Kidney capillary endothelial cell (primary cell): ENCODE measurements at regions not wholly inside any gene's neighbourhood (a gene's known extent, or its start where the extent isn't known, plus 50 kb on each side); places are given as distances from the start of the nearest gene placed in this dataset.

Experiments used
- DNase-seq: peaks from one replicate; pipeline ENCODE4 v3.0.0-alpha.2; 2018; ENCODE audit warnings: low spot score

DNA sequence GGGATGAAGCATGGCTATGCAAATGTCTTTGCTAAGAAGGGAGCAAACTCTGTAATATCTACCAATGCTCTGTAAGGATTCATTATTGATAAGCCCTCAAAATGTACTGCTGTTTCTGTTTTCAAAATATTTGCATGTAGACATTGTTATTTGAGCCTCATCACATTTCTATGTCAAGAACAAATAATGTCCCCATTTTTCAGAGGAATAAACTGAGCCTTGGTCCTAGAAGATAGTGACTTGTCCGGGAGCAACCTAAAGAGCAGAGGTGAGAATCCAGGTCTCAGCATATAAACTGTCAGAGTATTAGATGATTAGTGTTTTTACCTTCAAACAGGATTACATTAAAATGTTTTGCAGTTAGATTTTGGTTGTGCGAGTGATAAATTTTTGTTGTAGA is 125.5 kb upstream of the SRRM4 start:
- DNase-seq: no peak

DNA sequence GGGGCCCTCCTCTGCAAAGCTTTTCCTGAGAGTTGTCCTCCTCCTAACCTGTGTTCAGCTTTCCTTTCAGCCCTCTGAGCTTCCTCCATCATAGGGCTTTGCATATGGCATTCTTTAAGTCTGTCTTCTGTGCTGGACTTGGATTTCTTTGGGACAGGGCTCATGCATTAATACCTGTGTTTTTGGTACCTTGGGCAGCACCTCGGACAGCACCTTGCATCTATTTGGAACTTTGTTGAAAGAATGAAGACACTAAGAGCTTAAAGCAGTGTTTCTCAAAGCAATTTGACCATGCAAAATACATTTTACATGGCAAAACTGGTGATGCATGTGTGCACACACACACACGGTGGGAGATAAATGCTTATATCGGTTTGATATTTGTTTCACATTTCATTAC is 115.0 kb upstream of the SRRM4 start:
- DNase-seq: no peak

DNA sequence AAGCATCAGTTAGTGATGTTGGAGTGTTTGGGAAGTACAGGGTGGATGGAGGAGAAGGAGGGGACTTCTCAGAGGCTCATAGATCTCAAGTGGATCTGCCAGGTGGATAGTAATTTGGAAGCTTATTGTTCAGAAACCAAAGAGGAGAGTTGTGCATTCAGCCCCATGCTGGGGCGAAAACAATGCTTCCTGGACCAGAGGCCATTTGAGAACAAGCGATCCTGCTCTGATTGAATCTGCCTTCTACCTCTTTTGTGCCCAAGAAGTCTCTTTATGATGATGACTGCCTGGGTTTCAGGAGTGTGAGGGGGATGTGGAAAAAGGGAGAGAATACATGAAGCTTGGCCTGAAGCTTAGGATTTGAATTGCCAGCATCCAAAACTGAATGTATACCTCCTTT is 110.8 kb upstream of the SRRM4 start:
- DNase-seq: no peak

DNA sequence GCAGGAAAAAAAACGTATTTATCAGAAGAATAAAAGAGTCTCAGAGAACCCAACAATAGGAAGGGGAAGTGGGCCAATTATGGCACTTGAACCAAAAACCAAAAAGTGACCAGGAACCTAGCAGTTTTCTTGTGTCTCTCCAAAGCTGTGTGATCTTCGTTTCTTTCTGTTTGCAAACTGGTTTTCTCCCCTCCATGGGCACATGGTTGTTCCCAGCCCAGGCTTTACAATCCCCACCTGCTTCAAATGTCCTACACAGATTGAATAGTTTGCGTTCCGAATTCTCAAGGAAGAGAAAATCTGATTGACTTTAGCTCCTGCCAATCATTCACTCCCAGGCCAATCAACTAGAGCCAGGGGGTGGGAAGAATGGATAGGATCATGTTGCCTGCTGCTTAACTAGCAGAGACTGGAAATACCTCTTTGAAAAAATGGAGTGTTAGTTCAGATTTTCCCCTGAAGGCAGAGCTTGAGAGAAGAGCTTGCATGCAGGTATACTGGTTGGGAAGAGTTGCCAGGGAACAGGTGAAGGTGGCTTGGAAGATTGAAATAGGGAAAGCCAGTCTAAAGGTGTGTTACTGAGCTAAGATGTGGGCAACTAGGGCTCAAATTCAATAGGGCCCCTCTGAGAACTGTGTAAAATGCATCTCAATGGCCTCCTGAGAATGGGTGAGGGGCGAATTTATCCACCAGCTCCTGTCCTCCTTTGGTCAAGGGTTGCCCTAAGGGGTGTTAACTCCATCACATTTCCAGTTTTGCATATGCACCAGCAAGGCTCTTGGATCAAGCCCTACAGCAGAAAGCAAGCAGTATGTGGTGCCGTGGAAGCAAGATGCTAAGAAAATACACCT is 106.4 kb upstream of the SRRM4 start:
- no peak for DNase-seq

DNA sequence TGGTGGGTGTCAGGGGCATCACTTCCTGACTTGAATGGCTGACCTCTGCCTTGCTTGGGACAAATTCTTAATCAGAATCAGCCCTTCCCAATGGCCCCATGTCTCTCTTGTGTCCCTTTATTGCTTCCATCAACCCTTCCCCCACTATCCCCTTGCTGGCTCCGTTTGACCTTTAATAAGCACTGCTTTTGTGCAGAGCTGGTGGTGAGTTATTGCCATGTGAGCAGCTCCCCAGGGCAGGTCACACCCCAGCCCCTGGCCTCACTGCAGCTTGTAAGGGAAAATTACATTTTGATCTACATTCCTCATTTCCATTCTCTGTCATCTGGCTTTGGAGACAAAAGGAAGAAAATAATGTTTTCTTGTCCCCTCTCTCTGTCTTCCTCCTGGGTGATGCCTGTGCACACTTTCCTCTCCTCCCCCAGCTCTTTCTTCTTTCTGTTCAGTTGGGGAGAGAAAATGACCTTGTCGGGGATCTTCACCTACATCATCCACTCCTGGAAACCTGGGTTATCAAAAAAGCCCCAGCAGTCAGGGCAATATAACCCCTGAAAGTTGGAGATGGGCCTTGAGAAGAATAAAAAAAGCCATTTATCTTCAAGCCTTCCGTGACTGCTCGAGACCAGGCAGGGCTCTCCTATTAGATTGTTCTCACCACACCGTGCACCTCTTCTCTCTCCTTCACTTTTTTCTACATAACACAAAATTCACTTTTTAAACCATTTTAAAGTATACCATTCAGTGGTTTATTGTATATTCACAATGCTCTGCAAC is 100.4 kb upstream of the SRRM4 start:
- no peak for DNase-seq

DNA sequence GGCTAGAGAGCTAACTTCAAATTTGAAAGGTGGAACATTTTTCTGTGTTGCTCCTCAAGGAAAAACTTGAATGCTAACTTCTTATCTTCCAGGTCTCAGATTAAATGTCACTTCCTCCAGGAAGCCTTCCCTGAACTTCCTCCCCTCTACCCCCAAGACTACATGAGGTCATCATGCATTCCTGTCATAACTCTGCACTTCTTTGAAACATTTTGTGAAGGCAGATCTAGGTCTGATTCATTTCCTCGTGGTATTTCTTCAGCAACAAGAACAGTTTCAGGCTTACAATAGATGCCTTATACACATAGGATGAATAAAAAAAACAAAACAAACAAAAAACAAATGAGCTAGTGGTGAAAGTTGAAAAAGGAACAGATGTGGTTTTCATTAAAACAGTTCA is 97.1 kb upstream of the SRRM4 start:
- peak; percentile 75 for DNase-seq

DNA sequence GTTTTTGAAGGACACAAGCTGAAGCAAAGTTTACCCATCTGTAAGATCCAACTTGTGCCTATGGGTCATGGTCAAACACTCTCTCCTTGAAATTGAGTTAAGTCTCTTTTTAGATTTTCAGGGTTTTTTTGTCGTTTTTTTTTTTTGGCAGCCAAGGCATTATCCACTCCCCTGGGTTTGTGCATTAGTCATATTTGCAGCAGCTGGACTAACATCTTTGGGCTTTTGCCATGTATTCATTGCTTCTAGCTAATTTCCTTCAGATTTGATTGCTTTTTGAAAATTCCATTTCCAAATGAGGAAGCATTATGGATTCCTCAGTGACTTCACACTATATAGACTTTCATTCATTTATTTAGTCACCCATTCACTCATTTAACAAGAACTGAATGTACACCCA is 80.3 kb upstream of the SRRM4 start:
- no peak for DNase-seq

DNA sequence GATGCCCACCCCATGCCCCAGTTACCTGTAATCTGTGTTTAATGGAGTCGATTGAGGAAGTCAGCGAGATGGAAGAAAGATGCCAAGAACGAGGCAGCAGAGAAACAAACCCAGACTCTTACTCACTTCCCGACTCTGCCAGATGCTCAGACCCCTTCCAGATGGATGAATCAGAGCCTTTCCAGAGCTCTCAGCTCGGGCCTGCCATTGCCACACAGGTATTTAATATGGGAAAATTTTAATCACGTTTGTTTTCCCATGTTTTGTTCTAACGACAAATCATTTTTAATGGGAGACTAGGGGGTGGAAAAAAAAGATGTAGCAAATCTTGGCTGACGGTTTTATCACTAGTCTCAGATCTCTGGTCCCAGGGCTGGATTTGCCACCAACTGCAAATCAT is 72.5 kb upstream of the SRRM4 start:
- no peak for DNase-seq

DNA sequence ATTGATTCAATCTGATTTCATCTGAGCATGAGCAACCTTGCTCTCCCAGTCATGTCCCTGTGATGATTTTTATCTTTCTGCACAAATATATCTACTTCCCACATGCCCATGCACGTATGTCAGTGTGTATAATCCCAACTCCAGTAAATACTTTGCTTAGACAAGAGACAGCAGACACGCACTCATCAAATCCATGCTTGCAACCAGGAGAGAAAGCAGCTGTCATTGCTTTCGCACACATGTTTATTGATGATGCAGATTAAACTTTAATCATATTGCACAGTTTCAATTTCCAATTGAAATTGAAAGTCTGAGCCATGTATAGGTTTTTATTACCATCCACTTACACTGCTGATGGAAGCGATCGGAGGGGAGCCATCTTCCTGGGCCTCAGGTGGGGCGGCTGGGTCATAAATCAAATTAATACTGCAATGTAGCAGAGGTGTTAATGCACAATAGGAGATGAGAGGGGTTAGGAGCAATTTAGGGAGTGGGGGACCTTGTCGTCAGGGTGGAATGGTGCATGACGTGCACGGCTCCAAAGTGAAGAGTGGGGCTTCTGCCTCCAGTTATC is 68.6 kb upstream of the SRRM4 start:
- no peak for DNase-seq

DNA sequence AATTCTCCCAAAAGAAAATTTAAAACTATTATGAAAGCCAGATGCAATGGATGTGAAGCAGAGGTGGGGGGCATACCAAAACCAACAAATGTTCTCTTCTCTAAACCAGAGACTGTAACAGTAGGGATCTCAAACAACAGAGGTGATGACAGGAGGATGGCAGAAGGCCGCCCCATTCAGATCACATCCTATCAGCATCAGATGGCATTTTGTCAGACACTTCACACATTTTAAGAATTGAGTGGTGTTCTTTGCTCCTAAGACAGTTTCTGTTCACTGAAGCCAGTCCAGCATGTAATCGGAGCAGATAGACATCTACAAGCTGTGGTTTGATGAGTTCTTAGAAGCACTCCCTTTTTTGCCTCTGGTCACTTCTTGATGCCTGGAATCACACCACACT is 59.6 kb upstream of the SRRM4 start:
- DNase-seq: no peak

DNA sequence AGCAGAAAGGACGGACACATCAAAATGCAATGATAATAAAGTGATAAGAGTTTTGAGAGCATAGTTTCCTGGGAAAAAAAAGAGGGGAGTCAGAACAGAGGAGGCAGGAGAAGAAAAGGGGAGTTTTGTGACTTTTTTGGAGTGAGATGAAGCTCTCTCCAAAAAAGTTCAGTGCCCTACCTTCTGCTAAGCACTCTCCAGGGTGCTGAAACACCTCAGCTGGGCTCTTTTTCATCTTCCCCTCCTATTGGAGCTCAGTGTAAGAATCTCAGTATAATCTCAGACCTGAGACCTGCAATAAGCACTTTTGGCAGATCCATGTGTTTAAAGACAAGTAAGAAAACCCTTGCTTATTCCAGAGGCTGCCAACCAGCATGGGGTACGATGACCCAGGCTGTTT is 58.9 kb upstream of the SRRM4 start:
- no peak for DNase-seq

DNA sequence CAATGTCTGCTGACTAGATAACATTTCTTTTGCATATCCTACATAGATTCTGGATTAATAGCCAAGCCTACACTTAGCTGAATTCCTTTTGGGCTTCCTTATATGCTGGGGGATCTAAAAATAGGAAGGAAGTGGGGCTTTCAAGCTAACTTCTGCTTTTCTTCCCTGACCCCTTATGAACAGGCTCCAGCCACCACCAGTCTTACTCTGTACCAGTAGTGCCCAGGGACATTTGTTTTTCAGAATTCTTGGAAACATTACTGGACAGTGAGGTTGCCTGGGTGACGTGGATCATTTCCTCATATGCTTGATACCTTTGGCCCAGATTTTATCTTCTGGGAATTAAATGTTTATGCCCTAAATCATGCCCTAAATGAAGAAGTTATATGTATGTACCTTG is 55.9 kb upstream of the SRRM4 start:
- DNase-seq: no peak

DNA sequence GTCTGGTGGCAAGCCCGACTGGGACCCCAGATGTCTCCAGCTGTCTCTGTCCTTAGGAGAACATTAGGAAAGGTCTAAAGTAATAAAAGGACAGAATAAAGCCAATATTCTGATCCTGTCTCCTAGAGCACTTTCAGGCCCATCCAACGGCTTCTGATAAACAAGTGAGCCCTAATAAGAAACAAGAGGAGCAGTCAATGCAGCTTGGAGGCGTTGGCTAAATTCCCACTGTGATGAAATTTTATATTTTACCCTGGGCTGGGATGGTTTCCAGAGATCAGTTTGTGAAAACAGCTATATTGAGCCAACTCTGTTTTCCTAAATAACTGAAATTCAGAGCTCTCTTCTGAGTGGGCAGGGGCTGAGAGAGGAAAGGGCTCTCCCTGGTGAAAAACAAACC is 55.5 kb upstream of the SRRM4 start:
- no peak for DNase-seq
